ENCODE measurements at regions not wholly inside any gene's neighbourhood (a gene's known extent, or its start where the extent isn't known, plus 50 kb on each side); places are given as distances from the start of the nearest gene placed in this dataset.

GRCh38 chr5:114223866-114224265, 138.0 kb upstream of the KCNN2 start:
- TF ChIP-seq TAF1 (IDR thresholded peaks at IDR 0.05; ENCODE audit: borderline replicate concordance, low read depth, low read length), result no peak
- no peak for TF ChIP-seq POLR2A (IDR thresholded peaks at IDR 0.05; ENCODE audit: low read depth, low read length)
- TF ChIP-seq POLR2AphosphoS5 (IDR thresholded peaks at IDR 0.05; ENCODE audit: low read depth, low read length), result no peak

All from GM12892 (cell line).